MCF 10A (cell line): ENCODE measurements at regions not wholly inside any gene's neighbourhood (a gene's known extent, or its start where the extent isn't known, plus 50 kb on each side); places are given as distances from the start of the nearest gene placed in this dataset.

Experiments
- BruUV-seq: library from RNA; stranded (reverse); fragments of 400-500 nt; replicated peaks from 2 replicates; lab custom pipeline; 2021; lab: Mats Ljungman, UMichigan
- CTCF ChIA-PET: fragments of 300-600 bp; sonication (Branson Sonifier 250); formaldehyde crosslinking; extraction: SDS; loops from one replicate; lab custom pipeline; 2021; ENCODE audit warnings: antibody characterized with exemption, inconsistent platforms; lab: Yijun Ruan, JAX
- POLR2A ChIA-PET: fragments of 300-600, 350-650 bp; sonication (Branson Sonifier 250); formaldehyde crosslinking; extraction: SDS; loops from one replicate; lab custom pipeline; 2020; ENCODE audit warnings: antibody characterized with exemption, inconsistent platforms; lab: Yijun Ruan, JAX
- DNase-seq: peaks from one replicate; pipeline ENCODE4 v3.0.0-alpha.2; 2018; ENCODE audit not compliant: unreplicated experiment
- H3K27ac Mint-ChIP-seq: one replicate; pipeline ENCODE4 v1.8.0; 2022; ENCODE audit warnings: mild to moderate bottlenecking, low read depth, mixed read lengths; ENCODE audit not compliant: unreplicated experiment
- H3K27me3 Mint-ChIP-seq: one replicate; pipeline ENCODE4 v1.8.0; 2022; ENCODE audit warnings: mixed read lengths; ENCODE audit not compliant: insufficient read depth, unreplicated experiment
- H3K36me3 Mint-ChIP-seq: one replicate; pipeline ENCODE4 v1.8.0; 2022; ENCODE audit warnings: mild to moderate bottlenecking, moderate library complexity, mixed read lengths; ENCODE audit not compliant: insufficient read depth, unreplicated experiment
- H3K4me1 Mint-ChIP-seq: one replicate; pipeline ENCODE4 v1.8.0; 2022; ENCODE audit warnings: mixed read lengths; ENCODE audit not compliant: insufficient read depth, unreplicated experiment
- H3K4me3 Mint-ChIP-seq: one replicate; pipeline ENCODE4 v1.8.0; 2022; ENCODE audit warnings: mild to moderate bottlenecking, moderate library complexity, mixed read lengths; ENCODE audit not compliant: unreplicated experiment
- H3K9me3 Mint-ChIP-seq: one replicate; pipeline ENCODE4 v1.8.0; 2022; ENCODE audit warnings: mixed read lengths; ENCODE audit not compliant: unreplicated experiment
- CTCF ChIP-seq: fragments of 200-600 bp; IDR thresholded peaks from one replicate; pipeline ENCODE4 v1.8.0; 2022; ENCODE audit warnings: antibody characterized with exemption, mild to moderate bottlenecking; ENCODE audit not compliant: unreplicated experiment
- intact Hi-C: fragments of 100-400 bp; cut with micrococcal nuclease; formaldehyde crosslinking; loops from 2 replicates; pipeline ENCODE4 v1.14.1; 2022

- intact Hi-C loops: no loop called here
These were observed 707.5 kb downstream of the DHX35 start for GRCh38 chr20:39669659-39670058.

GRCh38 chr20:39668038-39668437, 705.9 kb downstream of the DHX35 start:
- Mint-ChIP-seq H3K27ac (no peak overlapping the region), H3K36me3 (no peaks in the 10 kb centered on the region), H3K27me3 (no peaks in the 10 kb centered on the region), H3K9me3 (no peaks in the 10 kb centered on the region), H3K4me1 (no peaks in the 10 kb centered on the region), H3K4me3 (no peak overlapping the region)
- no peak for DNase-seq
- BruUV-seq: no TSS peak
- CTCF ChIA-PET: no interaction called here
- POLR2A ChIA-PET: no interaction called here
- intact Hi-C loops: no loop called here
- TF ChIP-seq CTCF: no peak

More at GRCh38 chr20:39669659-39670058, 707.5 kb downstream of the DHX35 start:
- no peaks in the 10 kb centered on the region for H3K36me3 Mint-ChIP-seq
- no peak overlapping the region for H3K4me3 Mint-ChIP-seq
- H3K27me3 Mint-ChIP-seq: no peaks in the 10 kb centered on the region
- ChIA-PET POLR2A (no interaction called here), CTCF (interaction anchor here (0.6 kb wide), 1 partner anchor 19 kb away, joined by 3 read pairs; no protein-coding TSS in a partner anchor)
- H3K27ac Mint-ChIP-seq: no peak overlapping the region
- no peak for TF ChIP-seq CTCF
- H3K4me1 Mint-ChIP-seq: no peaks in the 10 kb centered on the region
- DNase-seq: no peak
- no peaks in the 10 kb centered on the region for H3K9me3 Mint-ChIP-seq
- BruUV-seq: no TSS peak

- H3K9me3 Mint-ChIP-seq: peaks cover 10% of the 10 kb centered on the region
- DNase-seq: peak; percentile 58
These were observed 699.7 kb downstream of the DHX35 start for GRCh38 chr20:39661833-39662232.

GRCh38 chr20:39660965-39661364, 698.8 kb downstream of the DHX35 start:
- H3K9me3 Mint-ChIP-seq: peaks cover 10% of the 10 kb centered on the region
- no TSS peak for BruUV-seq
- CTCF ChIA-PET: interaction anchor here (0.6 to 1.5 kb wide), 4 partner anchors 15 to 1356 kb away, joined by 3 to 5 read pairs (median 3); no protein-coding TSS in a partner anchor

More at GRCh38 chr20:39661833-39662232, 699.7 kb downstream of the DHX35 start:
- CTCF ChIA-PET: interaction anchor here (0.6 to 1.5 kb wide), 4 partner anchors 34 to 212 kb away, joined by 3 to 5 read pairs (median 3); no protein-coding TSS in a partner anchor
- intact Hi-C loops: no loop called here
- POLR2A ChIA-PET: no interaction called here
- Mint-ChIP-seq H3K4me1 (peaks cover 27% of the 10 kb centered on the region), H3K36me3 (no peaks in the 10 kb centered on the region), H3K27ac (no peak overlapping the region), H3K4me3 (no peak overlapping the region), H3K27me3 (no peaks in the 10 kb centered on the region)
- no TSS peak for BruUV-seq
- no peak for TF ChIP-seq CTCF

More at GRCh38 chr20:39660965-39661364, 698.8 kb downstream of the DHX35 start:
- DNase-seq: peak; percentile 15
- Mint-ChIP-seq H3K27me3 (no peaks in the 10 kb centered on the region), H3K36me3 (no peaks in the 10 kb centered on the region), H3K4me1 (peaks cover 27% of the 10 kb centered on the region), H3K27ac (peak overlapping the region; percentile 13), H3K4me3 (no peak overlapping the region)
- POLR2A ChIA-PET: interaction anchor here (0.7 kb wide), 1 partner anchor 11 kb away, joined by 3 read pairs; no protein-coding TSS in a partner anchor
- intact Hi-C loops: no loop called here
- TF ChIP-seq CTCF: no peak
